GM18907 (cell line): ENCODE measurements at regions not wholly inside any gene's neighbourhood (a gene's known extent, or its start where the extent isn't known, plus 50 kb on each side); places are given as distances from the start of the nearest gene placed in this dataset.
"Not testable (repeated sequence)": the region's sequence is repeated elsewhere in the genome, so short reads cannot be mapped to it uniquely, and the experiment has no call there.

Experiments
- ATAC-seq: cut with Tn5 transposase; IDR thresholded peaks from one replicate; pipeline ENCODE4 v1.9.1; 2021; ENCODE audit warnings: mild to moderate bottlenecking, moderate library complexity; ENCODE audit not compliant: unreplicated experiment

GRCh38 chr16:29261427-29262248, 144.9 kb downstream of the NPIPB11 start:
- ATAC-seq: not testable (repeated sequence)

DNA sequence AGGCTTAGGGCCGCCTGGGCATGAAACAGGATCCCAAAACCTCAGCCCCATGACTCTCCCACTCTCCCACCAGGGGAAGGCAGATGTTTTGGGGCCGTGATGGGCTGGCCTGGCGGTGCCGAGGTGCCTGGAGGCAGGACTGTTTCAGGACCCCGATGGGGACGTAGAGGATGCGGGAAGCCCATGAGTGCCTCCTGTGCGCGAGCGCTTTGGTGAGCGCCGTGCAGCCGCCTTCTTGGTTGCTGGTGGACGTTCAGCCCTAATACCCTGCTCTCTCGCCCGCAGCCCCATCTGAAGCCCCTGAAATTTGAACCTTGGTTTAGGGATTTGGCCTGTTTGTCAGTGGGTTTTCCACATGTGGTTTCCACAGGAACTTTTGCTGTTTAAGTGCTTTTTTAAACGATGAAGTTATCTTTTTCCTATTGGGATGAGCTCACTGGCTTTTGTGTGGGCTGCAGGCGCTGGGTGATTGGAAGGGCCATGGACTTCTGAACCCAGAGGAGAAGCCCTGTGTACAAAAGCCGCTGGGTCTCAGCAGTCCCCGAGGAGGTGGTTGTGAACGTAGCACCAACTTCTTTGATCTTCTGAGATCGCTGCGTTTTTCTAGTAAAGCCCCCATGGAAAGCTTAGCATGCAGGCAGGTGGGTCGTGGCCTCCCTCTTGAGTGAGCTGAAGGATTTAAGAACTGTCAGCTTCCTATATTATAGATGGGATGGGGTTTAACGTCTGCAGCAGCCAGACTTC, 145.7 kb downstream of the NPIPB11 start:
- ATAC-seq: not testable (repeated sequence)

DNA sequence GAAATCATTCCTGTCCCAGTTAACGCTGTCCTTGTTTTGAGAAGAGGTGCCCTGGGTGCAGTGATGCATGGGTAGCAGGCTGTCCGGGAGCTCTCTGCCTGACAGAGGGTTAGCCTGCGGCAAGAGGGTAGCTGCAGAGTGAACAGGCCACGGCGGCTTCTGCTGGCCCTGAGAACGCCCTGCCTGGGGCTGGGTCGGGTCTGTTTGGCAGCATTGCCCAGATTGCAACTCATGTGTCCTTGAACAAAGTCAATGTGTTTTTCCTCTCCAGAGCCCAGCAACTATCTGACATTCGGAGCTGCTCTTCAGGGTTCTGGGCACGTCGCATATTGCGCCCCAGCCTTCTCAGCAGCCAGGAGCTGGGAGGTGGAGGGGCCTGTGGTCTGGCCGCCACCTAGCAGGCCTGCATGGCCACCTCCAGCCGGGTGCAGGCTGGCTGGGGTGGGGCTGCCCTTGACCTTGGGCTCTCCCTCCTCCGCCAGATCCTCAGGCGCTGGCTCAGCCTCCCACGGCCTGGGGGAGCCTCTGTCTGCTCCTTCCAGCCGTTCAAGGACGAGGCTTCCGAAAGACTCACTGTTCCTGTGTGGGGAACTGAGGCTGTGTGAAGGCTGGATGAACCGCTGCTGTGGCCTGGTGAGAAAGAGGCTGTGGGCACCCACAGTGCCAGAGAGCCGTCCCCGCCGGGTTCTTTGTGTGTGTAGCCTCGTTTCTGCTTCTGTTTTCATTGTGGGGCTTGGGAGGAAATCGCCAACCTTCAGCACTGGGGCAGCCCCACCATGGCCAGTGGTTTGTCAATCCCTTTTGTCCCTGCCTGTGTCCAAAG, 146.7 kb downstream of the NPIPB11 start:
- not testable (repeated sequence) for ATAC-seq

DNA sequence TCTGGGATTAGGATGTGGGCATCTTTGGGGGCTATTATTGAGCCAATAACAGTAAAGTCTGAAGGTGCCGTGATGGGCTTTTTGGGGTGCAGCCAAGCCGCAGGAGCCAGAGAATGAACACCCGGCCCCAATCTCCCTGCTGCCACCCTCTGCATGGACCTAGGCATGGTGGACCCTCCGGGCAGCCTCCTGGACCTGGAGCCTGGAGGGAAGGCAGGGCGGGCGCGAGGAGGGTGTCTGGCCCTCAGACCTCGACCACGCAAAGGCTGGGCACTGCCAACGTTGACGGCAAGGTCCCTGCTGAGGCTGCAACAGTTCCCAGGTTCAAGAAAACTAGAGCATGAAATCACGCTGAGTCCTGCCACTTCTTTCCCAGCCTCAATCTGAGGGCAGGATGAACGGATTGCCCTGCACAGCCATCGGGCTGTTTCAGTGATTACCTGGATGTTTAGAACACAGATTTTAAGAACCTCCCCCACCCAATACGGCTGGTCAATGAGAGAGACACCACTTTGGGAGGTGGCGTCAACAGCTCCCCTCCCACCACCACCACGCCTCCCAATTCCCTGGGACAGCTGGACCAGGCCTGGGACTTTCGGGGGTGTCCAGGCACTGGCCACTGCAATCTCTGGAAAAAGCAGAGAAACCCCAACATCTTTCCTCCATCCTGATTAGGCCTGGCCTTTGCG, 147.4 kb downstream of the NPIPB11 start:
- ATAC-seq: not testable (repeated sequence)

GRCh38 chr16:29257419-29258336, 148.8 kb downstream of the NPIPB11 start:
- ATAC-seq: not testable (repeated sequence)

DNA sequence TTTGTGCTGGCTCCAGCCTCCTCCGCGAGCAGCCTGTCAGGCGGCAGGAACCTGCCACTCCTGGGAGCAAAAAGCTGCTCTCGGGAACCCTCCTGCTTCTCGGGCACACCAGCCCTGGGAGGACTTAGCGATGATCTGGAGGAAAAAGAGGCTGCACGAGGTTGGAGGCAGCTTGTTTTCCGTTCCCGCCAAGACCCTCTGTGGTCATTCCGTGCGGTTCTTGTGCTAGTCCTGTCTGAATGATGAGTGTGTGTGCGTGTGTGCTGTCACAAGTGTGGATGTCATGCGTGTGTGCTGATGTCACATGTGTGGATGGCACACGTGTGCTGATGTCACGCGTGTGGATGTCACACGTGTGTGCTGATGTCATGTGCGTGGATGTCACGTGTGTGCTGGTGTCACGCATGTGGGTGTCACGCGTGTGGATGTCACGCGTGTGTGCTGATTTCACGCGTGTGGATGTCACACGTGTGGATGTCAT, 150.0 kb downstream of the NPIPB11 start:
- ATAC-seq: no peak

DNA sequence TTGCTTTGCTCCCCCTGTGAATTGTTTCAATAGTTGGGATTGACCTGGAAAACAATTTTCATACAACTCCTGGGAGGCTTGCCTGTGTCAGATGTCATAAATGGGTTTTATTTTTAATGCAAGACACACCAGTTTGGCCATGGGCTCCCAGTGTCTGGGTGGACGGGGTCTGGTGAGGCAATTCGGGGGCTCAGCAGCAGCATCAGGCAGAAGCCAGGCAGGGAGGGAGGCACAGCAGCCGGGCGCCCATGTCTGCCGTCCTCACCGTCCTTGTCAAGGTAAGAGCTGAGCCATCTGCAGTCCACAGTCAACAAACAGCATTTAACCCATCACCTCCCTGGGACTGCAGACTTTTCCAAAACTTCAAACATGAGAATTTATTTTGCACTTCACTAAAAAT, 150.6 kb downstream of the NPIPB11 start:
- not testable (repeated sequence) for ATAC-seq

- not testable (repeated sequence) for ATAC-seq
These were observed 151.1 kb downstream of the NPIPB11 start for GRCh38 chr16:29255496-29255796.

- ATAC-seq: no peak
These were observed 151.6 kb downstream of the NPIPB11 start for GRCh38 chr16:29254676-29255495.

GRCh38 chr16:29253716-29254590, 152.6 kb downstream of the NPIPB11 start:
- not testable (repeated sequence) for ATAC-seq

DNA sequence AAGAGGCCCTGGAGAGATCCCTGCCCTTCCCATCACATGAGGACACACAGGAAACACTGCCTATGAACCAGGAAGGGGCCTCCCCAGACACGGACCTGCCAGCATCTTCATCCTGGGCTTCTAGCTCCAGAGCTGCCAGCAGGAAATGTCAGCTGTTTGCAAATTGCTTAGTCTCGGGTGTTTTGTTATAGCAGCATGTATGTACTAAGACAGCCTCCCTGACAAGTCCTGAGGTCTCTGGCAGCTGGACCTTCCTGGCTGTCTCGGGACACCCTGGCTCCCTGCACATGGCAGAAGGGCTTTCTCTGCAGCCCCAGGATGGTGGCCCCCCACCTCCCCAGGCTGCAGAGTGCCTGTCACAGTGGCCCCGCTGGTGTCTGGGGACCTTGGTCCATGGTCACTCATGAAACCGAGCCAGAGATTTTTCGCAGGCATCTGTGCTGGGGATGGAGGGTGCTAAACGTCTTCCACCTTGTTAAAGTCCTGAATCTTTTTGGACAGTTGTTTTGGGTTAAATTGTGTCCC, 153.4 kb downstream of the NPIPB11 start:
- not testable (repeated sequence) for ATAC-seq

DNA sequence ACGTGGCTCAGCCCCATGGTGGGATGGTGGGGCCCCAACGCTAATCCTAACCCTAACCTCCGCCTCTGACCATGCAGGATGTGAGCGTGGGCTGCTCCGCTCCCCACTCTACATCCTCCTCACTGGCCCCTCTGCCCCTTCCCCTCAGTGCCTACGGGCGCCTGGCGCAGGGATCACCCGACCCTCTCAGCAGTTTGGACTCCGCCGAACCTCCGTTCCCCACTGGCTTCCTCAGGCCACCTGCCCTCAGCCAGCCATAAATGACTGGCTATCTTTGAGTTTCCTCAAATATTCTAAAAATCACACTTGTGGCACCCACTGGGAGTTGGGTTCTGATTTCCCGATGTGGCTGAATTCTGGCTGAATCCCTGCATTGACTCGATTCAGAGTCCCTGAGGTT, 154.2 kb downstream of the NPIPB11 start:
- not testable (repeated sequence) for ATAC-seq

GRCh38 chr16:29251571-29252011, 154.9 kb downstream of the NPIPB11 start:
- ATAC-seq: not testable (repeated sequence)

DNA sequence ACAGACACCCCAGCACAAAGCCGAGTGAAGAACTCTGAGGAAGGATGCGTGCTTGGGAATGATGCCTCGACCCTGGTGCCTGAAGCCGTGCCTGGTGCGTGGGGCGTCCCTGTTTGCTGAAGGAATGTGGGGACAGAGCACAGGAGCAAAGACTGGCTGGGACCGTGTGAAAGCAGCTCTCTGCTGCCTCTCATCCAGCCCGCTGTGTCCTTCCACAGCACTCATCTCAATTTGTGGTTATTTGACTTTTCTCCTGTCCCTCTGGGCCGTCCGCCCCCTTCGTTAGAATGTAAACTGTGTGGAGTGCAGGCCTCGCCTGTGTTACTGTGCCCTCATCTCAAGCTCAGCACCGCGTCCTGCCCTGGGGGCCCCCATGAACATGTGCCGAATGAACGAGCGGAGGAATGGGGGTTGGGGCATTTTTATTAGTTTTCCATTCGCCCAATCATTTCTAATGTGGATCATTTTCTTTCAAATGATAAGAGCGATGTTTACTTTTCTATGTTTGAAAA, 155.5 kb downstream of the NPIPB11 start:
- not testable (repeated sequence) for ATAC-seq

DNA sequence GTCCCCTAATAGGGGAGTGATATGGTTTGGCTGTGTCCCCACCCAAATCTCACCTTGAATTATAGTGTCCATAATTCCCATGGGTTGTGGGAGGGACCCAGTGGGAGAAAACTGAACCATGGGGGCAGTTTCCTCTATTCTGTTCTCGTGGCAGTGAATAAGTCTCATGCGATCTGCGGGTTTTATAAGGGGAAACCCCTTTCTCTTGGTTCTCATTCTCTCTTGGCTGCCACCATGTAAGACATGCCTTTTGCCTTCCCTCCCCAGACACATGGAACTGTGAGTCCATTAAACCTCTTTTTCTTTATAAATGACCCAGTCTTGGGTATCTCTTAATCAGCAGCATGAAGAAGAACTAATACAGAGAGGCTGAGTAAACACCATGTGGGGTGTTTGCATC, 156.0 kb downstream of the NPIPB11 start:
- not testable (repeated sequence) for ATAC-seq

DNA sequence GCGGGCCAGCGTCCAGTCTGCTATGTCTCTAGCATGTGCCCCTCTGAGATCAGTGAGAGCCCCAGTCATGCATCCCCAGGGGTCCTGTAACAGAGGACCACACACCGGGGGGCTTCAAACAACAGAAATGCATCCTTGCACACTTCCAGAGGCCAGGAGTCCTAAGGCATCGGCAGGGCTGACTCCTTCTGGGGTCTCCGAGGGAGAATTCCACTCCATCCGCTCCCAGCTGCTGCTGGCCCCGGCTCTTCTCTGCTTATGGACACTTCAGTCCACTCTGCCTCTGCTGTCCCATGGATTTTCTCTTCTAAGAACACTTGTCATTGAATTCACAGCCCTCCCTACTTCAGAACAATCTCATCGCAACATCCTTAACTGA, 157.6 kb downstream of the NPIPB11 start:
- ATAC-seq: not testable (repeated sequence)

GRCh38 chr16:29248306-29248939, 158.1 kb downstream of the NPIPB11 start:
- ATAC-seq: not testable (repeated sequence)
